Esophagus squamous epithelium (tissue), 5 donors: ENCODE measurements at regions not wholly inside any gene's neighbourhood (a gene's known extent, or its start where the extent isn't known, plus 50 kb on each side); places are given as distances from the start of the nearest gene placed in this dataset.

ENCODE experiments used
- DNase-seq: peaks from one replicate; lab custom pipeline; 2025; lab: John Stamatoyannopoulos, UW
- H3K27ac ChIP-seq, 4 donors: fragments of 200-600 bp; sonication (generic); one replicate each; pipeline ENCODE4 v1.5.1; 2016 to 2019; ENCODE audit warnings: mild to moderate bottlenecking in 1 of 4
- H3K27me3 ChIP-seq, 4 donors: fragments of 200-600 bp; sonication (generic); 1 replicate in 3 of 4; 2 replicates in 1 of 4; pipeline versions ENCODE4 v1.5.1 to v1.6.0; 2017 to 2021; ENCODE audit warnings: antibody characterized with exemption in 1 of 4
- H3K36me3 ChIP-seq, 3 donors: fragments of 200-600 bp; sonication (generic); one replicate each; pipeline ENCODE4 v1.5.1; 2016 to 2019
- H3K4me1 ChIP-seq, 3 donors: fragments of 200-600 bp; sonication (generic); one replicate each; pipeline ENCODE4 v1.5.1; 2017 to 2019
- H3K4me3 ChIP-seq, 4 donors: fragments of 200-600 bp; sonication (generic); 1 replicate in 3 of 4; 2 replicates in 1 of 4; pipeline ENCODE4 v1.5.1; 2016 to 2019; ENCODE audit warnings: mild to moderate bottlenecking in 2 of 4, moderate library complexity in 1 of 4
- H3K9me3 ChIP-seq, 3 donors: fragments of 200-600 bp; sonication (generic); one replicate each; pipeline ENCODE4 v1.5.1; 2016 to 2019
- POLR2A ChIP-seq, 4 donors: fragments of 450-650 bp; IDR thresholded peaks; one replicate each; pipeline ENCODE4 v1.6.1; 2017; ENCODE audit warnings: antibody characterized with exemption in 4 of 4, mild to moderate bottlenecking in 4 of 4, moderate library complexity in 3 of 4
- WGBS, 2 donors: methylation state at CpG; one replicate each; pipeline ENCODE4 v1.1.5; 2018; 5-methylcytosine and 5-hydroxymethylcytosine counted together
- intact Hi-C: fragments of 100-400 bp; cut with DNase I; formaldehyde crosslinking; loops from one replicate; pipeline ENCODE4 v1.15.0; 2022
- TF ChIP-seq, protein P1 (sequence below), 6 experiments: fragments of 450-650 bp in 4 of 6; fragments of 200-600 bp in 2 of 6; sonication (generic) in 2 of 6; IDR thresholded peaks; one replicate each; pipeline ENCODE4 v1.5.1; 2016 to 2019; ENCODE audit warnings: antibody characterized with exemption in 6 of 6, mild to moderate bottlenecking in 4 of 6, moderate library complexity in 4 of 6
- donor health status: DM: yes; HTN: yes; CAD: no.

GRCh38 chr19:28718909-28719308 is 494.0 kb downstream of the UQCRFS1 start:
- Histone ChIP-seq H3K27ac (no peak overlapping the region), H3K9me3 (no peaks in the 10 kb centered on the region), H3K4me1 (no peaks in the 10 kb centered on the region), H3K27me3 (no peaks in the 10 kb centered on the region), H3K36me3 (no peaks in the 10 kb centered on the region), H3K4me3 (no peak overlapping the region)
- WGBS, 2 donors: 86 to 91% methylated on average over 3 of the region's 3 CpGs
- no peak for DNase-seq
- TF ChIP-seq, protein P1, sequence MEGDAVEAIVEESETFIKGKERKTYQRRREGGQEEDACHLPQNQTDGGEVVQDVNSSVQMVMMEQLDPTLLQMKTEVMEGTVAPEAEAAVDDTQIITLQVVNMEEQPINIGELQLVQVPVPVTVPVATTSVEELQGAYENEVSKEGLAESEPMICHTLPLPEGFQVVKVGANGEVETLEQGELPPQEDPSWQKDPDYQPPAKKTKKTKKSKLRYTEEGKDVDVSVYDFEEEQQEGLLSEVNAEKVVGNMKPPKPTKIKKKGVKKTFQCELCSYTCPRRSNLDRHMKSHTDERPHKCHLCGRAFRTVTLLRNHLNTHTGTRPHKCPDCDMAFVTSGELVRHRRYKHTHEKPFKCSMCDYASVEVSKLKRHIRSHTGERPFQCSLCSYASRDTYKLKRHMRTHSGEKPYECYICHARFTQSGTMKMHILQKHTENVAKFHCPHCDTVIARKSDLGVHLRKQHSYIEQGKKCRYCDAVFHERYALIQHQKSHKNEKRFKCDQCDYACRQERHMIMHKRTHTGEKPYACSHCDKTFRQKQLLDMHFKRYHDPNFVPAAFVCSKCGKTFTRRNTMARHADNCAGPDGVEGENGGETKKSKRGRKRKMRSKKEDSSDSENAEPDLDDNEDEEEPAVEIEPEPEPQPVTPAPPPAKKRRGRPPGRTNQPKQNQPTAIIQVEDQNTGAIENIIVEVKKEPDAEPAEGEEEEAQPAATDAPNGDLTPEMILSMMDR (IDR thresholded peaks at IDR 0.05): no peak
- intact Hi-C loops: no loop called here

DNA sequence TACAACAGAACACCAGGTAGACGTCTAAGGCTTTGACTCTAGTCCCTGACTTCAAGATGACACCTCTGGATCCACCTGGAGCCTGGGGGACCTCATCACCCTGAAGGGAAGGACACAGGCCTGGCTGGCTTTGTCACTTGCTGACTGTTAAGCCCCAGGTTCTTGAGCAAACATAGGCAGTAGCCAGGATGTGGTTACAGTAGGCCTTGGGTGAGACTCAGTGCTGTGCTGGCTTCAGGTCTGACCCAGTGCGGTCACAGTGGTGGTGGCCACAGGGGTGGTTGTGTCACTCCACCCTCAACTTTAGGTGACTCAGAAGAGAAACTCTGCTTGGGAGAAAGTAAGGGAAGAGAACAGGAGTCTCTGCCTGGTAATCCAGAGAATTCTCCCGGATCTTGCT is 497.8 kb downstream of the UQCRFS1 start:
- Histone ChIP-seq H3K4me3 (no peak overlapping the region), H3K4me1 (no peaks in the 10 kb centered on the region), H3K9me3 (no peaks in the 10 kb centered on the region), H3K27me3 (no peaks in the 10 kb centered on the region), H3K27ac (no peak overlapping the region), H3K36me3 (no peaks in the 10 kb centered on the region)
- no peak for DNase-seq
- WGBS, 2 donors: 70 to 79% methylated on average over 2 to 3 of the region's 3 CpGs
- intact Hi-C loops: no loop called here
- TF ChIP-seq, protein P1 (IDR thresholded peaks at IDR 0.05): no peak
- TF ChIP-seq POLR2A (IDR thresholded peaks at IDR 0.05): no peak

DNA sequence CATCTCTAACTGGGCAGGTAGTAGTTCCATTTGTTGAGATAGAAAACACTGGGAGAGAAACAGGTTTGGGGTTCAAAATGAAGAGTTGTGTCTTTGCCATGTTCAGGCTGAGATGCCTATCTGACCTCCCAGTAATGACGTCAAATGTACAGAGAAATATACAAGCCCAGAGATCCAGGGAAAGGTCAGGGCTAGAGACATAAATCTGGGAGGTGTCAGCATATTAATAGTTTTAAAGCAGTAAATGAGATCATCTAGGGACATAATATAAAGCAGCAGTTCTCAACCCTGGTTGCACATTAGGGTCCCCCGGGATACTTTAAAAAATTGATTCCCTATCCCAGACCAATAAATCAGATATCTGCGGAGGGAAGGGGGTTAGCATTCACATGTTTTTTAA is 501.5 kb downstream of the UQCRFS1 start:
- no peak for DNase-seq
- 70 to 76% methylated on average over 3 of the region's 3 CpGs for WGBS, 2 donors
- no peaks in the 10 kb centered on the region for H3K9me3 ChIP-seq
- H3K36me3 ChIP-seq: no peaks in the 10 kb centered on the region
- no peak overlapping the region for H3K27ac ChIP-seq
- intact Hi-C loops: no loop called here
- H3K4me3 ChIP-seq: no peak overlapping the region
- TF ChIP-seq POLR2A (IDR thresholded peaks at IDR 0.05): no peak
- TF ChIP-seq, protein P1 (IDR thresholded peaks at IDR 0.05): no peak
- no peaks in the 10 kb centered on the region for H3K4me1 ChIP-seq
- H3K27me3 ChIP-seq: no peaks in the 10 kb centered on the region

DNA sequence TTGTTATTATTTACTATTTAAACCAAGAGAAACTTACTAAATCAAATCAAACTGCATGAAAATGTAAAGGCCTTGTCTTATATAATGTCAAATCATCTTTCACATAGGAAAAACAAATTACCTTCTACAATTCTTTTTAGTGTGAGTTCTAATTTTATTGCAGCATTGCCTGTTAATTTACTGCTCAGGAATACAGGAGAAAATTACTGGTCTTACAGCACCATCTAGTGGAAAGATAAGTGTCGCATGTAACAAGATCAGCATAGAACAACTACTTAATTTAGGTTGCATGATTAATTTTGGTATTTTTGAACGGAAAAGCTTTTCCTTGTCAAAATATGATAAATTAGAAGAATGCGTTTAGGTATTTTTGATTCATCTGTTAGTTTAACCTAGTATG is 502.7 kb downstream of the UQCRFS1 start:
- Histone ChIP-seq H3K27ac (no peak overlapping the region), H3K36me3 (no peaks in the 10 kb centered on the region), H3K27me3 (no peaks in the 10 kb centered on the region), H3K4me1 (no peaks in the 10 kb centered on the region), H3K9me3 (no peaks in the 10 kb centered on the region), H3K4me3 (no peak overlapping the region)
- no peak for TF ChIP-seq POLR2A (IDR thresholded peaks at IDR 0.05)
- TF ChIP-seq, protein P1 (IDR thresholded peaks at IDR 0.05): peak in 5 of 6 experiments; percentile 54 to 69 (median 60)
- DNase-seq: no peak
- 2% methylated on average over 3 of the region's 3 CpGs for WGBS, 2 donors
- intact Hi-C loops: no loop called here

DNA sequence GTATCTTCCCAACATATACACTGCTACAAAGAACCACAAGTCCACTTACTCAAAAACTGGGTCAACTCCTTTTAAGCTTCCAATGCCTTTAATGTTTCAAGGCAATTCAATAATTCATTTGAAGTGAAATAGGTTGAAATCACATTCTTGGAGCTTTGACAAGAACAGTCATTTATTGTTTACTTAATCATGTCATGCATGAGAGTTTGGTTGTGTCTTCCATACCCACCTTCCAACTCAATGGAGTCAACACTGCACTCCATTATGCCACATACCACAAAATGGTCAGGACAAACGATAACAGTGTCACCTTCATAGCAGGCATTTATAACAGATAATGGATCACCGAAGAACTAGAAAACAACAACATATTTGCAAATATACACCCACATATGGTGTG is 506.3 kb downstream of the UQCRFS1 start:
- TF ChIP-seq POLR2A (IDR thresholded peaks at IDR 0.05): no peak
- intact Hi-C loops: no loop called here
- Histone ChIP-seq H3K27me3 (no peaks in the 10 kb centered on the region), H3K4me3 (no peak overlapping the region), H3K36me3 (no peaks in the 10 kb centered on the region), H3K9me3 (no peaks in the 10 kb centered on the region), H3K4me1 (no peaks in the 10 kb centered on the region), H3K27ac (no peak overlapping the region)
- 79 to 87% methylated on average over 2 of the region's 2 CpGs for WGBS, 2 donors
- no peak for DNase-seq

DNA sequence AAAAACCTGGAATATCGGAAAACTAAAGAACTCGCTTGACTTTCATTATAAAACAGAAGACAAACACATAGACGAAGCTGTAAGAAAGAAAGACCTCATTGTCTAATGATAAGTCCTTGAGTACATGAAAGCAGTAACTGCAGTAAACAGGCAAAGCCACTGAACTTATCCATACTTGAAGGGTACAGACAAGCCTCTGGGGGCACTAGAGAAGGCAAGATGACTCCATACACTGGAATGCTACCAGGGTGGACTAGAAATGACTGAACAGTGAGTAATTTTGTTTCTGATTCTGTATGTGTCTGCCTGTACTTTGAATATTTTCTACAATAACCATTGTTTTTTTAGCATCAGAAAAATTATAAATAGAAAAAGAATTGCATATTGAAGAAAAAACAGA is 507.9 kb downstream of the UQCRFS1 start:
- no peak overlapping the region for H3K27ac ChIP-seq
- no peak for TF ChIP-seq POLR2A (IDR thresholded peaks at IDR 0.05)
- TF ChIP-seq, protein P1 (IDR thresholded peaks at IDR 0.05): no peak
- WGBS, 2 donors: 62 to 71% methylated on average over 3 of the region's 3 CpGs
- DNase-seq: no peak
- H3K4me1 ChIP-seq: no peaks in the 10 kb centered on the region
- H3K9me3 ChIP-seq: no peaks in the 10 kb centered on the region
- H3K27me3 ChIP-seq: no peaks in the 10 kb centered on the region
- H3K4me3 ChIP-seq: no peak overlapping the region
- no peaks in the 10 kb centered on the region for H3K36me3 ChIP-seq
- intact Hi-C loops: no loop called here
